H7 (cell line): ENCODE measurements at regions not wholly inside any gene's neighbourhood (a gene's known extent, or its start where the extent isn't known, plus 50 kb on each side); places are given as distances from the start of the nearest gene placed in this dataset.

Experiments used
- DNase-seq: peaks from one replicate; pipeline ENCODE4 v3.0.0; 2012
- H3K27me3 ChIP-seq: 2 replicates; pipeline ENCODE4 v1.6.0; 2011; ENCODE audit warnings: mild to moderate bottlenecking, low read length; ENCODE audit not compliant: control insufficient read depth, insufficient read depth
- H3K36me3 ChIP-seq: replicated peaks from 2 replicates; pipeline ENCODE4 v1.5.1; 2011; ENCODE audit warnings: low read length; ENCODE audit not compliant: control insufficient read depth, insufficient read depth
- H3K4me3 ChIP-seq: 2 replicates; pipeline ENCODE4 v1.5.1; 2011; ENCODE audit warnings: low read depth, mild to moderate bottlenecking, control low read depth, low read length, moderate library complexity; ENCODE audit not compliant: insufficient read depth

GRCh38 chr2:236743039-236743920 is 173.7 kb downstream of the ACKR3 start:
- H3K4me3 ChIP-seq, result no peak overlapping the region
- no peak for DNase-seq
- no peaks in the 10 kb centered on the region for H3K36me3 ChIP-seq
- no peaks in the 10 kb centered on the region for H3K27me3 ChIP-seq

- H3K36me3 ChIP-seq, result no peaks in the 10 kb centered on the region
- H3K4me3 ChIP-seq, result no peak overlapping the region
- no peaks in the 10 kb centered on the region for H3K27me3 ChIP-seq
- DNase-seq, result no peak
These were observed 174.3 kb downstream of the ACKR3 start for GRCh38 chr2:236743921-236744280.

- DNase-seq, result no peak
- no peaks in the 10 kb centered on the region for H3K36me3 ChIP-seq
- no peaks in the 10 kb centered on the region for H3K27me3 ChIP-seq
- H3K4me3 ChIP-seq, result no peak overlapping the region
These were observed 174.7 kb downstream of the ACKR3 start for GRCh38 chr2:236744281-236744705.

GRCh38 chr2:236744716-236745115 is 175.1 kb downstream of the ACKR3 start:
- H3K4me3 ChIP-seq, result no peak overlapping the region
- DNase-seq, result no peak
- no peaks in the 10 kb centered on the region for H3K27me3 ChIP-seq
- H3K36me3 ChIP-seq, result no peaks in the 10 kb centered on the region

- Histone ChIP-seq H3K4me3 (no peak overlapping the region), H3K27me3 (no peaks in the 10 kb centered on the region), H3K36me3 (no peaks in the 10 kb centered on the region)
- peak; percentile 60 for DNase-seq
These were observed 176.0 kb downstream of the ACKR3 start for GRCh38 chr2:236745420-236746210.

GRCh38 chr2:236746833-236747232 is 177.2 kb downstream of the ACKR3 start:
- no peaks in the 10 kb centered on the region for H3K36me3 ChIP-seq
- no peaks in the 10 kb centered on the region for H3K27me3 ChIP-seq
- H3K4me3 ChIP-seq, result no peak overlapping the region
- no peak for DNase-seq

GRCh38 chr2:236747426-236747825 is 177.8 kb downstream of the ACKR3 start:
- no peaks in the 10 kb centered on the region for H3K27me3 ChIP-seq
- no peak for DNase-seq
- no peaks in the 10 kb centered on the region for H3K36me3 ChIP-seq
- no peak overlapping the region for H3K4me3 ChIP-seq

GRCh38 chr2:236747925-236748324 is 178.3 kb downstream of the ACKR3 start:
- Histone ChIP-seq H3K27me3 (no peaks in the 10 kb centered on the region), H3K4me3 (no peak overlapping the region), H3K36me3 (no peaks in the 10 kb centered on the region)
- DNase-seq, result no peak

GRCh38 chr2:236748385-236748784 is 178.8 kb downstream of the ACKR3 start:
- no peak overlapping the region for H3K4me3 ChIP-seq
- no peak for DNase-seq
- H3K36me3 ChIP-seq, result no peaks in the 10 kb centered on the region
- no peaks in the 10 kb centered on the region for H3K27me3 ChIP-seq

GRCh38 chr2:236748801-236749200 is 179.2 kb downstream of the ACKR3 start:
- Histone ChIP-seq H3K4me3 (no peak overlapping the region), H3K27me3 (no peaks in the 10 kb centered on the region), H3K36me3 (no peaks in the 10 kb centered on the region)
- DNase-seq, result peak; percentile 55

- no peak for DNase-seq
- Histone ChIP-seq H3K36me3 (no peaks in the 10 kb centered on the region), H3K27me3 (no peaks in the 10 kb centered on the region), H3K4me3 (no peak overlapping the region)
These were observed 179.7 kb downstream of the ACKR3 start for GRCh38 chr2:236749346-236749745.

GRCh38 chr2:236752096-236752495 is 182.5 kb downstream of the ACKR3 start:
- DNase-seq, result no peak
- Histone ChIP-seq H3K36me3 (no peaks in the 10 kb centered on the region), H3K4me3 (no peak overlapping the region), H3K27me3 (no peaks in the 10 kb centered on the region)

- no peak overlapping the region for H3K4me3 ChIP-seq
- DNase-seq, result no peak
- no peaks in the 10 kb centered on the region for H3K27me3 ChIP-seq
These were observed 184.1 kb downstream of the ACKR3 start for GRCh38 chr2:236753606-236754270.

GRCh38 chr2:236754271-236754944 is 184.8 kb downstream of the ACKR3 start:
- Histone ChIP-seq H3K27me3 (no peaks in the 10 kb centered on the region), H3K36me3 (no peaks in the 10 kb centered on the region), H3K4me3 (no peak overlapping the region)
- no peak for DNase-seq

More at GRCh38 chr2:236753606-236754270, 184.1 kb downstream of the ACKR3 start:
- no peaks in the 10 kb centered on the region for H3K36me3 ChIP-seq
